DMS 273 (cell line): ENCODE measurements at regions not wholly inside any gene's neighbourhood (a gene's known extent, or its start where the extent isn't known, plus 50 kb on each side); places are given as distances from the start of the nearest gene placed in this dataset.
A peak's percentile ranks its signal among the peaks of the same experiment; 100 is the strongest.
"Not testable (repeated sequence)": the region's sequence is repeated elsewhere in the genome, so short reads cannot be mapped to it uniquely, and the experiment has no call there.

Source experiments
- DNase-seq: peaks from one replicate; lab custom pipeline; 2025; ENCODE audit not compliant: unreplicated experiment; lab: John Stamatoyannopoulos, UW

DNA sequence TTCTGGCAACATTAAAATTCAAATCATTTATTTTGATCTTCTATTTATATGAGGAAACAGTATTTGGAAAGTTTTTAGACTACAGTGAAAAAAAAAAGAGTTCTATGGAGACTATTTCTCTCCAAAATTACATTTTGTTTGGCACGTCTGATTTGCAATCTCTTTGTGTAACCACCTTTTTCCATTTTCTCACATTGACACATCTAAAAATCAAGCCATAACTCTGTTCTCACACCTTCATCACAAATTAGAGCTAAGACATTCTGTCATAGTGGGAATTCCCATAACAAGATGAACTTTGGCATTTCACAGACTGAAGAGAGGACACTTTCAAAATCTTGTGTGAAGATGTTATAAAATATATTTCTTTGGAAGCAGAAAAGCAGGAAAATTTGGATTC is 468.9 kb downstream of the GRIA2 start:
- no peak for DNase-seq

GRCh38 chr4:157687971-157688370 is 467.4 kb downstream of the GRIA2 start:
- no peak for DNase-seq

GRCh38 chr4:157679326-157679725 is 458.8 kb downstream of the GRIA2 start:
- DNase-seq, result not testable (repeated sequence)

- DNase-seq, result no peak
Observed at GRCh38 chr4:157678478-157678877, 457.9 kb downstream of the GRIA2 start.

DNA sequence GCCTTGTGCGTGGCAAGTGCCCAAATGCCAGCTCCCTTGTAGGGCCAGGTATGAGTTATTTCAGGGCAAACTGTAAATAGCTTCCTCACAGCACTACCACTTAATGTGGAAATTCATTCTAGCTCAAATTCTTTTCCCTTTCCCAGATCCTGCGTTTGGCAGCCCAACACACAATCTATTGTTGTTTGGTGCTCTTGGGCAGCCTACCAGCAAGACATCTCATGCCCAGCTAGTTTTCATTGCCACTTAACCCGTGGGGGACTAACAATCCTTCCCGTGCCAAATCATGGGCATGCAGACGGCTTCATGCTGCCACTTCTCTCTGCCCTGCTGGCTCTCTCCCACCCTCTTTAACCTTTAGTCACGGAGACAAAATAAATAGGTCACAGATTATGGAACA is 454.2 kb downstream of the GRIA2 start:
- DNase-seq, result no peak

DNA sequence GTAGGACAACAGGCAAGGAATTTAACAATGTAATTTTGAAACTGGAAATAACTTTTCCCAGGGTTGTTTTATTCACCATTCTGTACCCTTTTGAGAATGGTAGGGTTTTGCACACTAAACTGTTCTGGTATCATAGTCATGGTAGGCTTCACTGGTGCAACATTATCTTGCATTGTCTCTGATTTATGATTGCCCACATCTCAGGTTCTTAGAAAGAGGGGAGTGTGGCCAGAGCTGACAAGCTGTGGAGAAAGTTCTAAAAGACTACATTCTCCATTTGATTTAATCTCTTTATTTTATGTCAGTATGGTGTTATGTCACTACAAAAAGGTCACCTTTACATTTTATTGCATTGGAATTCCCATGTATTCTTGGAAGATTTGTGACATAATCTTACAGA is 447.3 kb downstream of the GRIA2 start:
- no peak for DNase-seq

DNA sequence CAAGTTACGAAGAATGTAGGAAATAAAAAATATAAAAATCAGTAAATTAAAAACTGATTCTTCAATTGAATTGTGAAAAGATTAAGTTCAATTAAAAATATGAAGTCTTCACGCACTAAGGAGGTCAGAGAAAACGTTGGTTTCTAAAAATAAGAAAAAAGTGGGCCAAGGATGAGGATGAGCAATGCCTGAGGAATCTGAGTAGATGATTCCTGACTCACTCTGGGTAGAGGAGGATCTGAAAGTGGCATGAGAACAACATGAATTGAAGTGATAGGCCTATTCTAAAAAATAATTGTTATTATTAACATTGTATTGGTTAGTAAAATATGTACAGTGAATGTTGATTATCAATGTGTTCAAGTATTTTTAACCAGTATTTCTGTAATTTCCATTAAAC is 444.2 kb downstream of the GRIA2 start:
- no peak for DNase-seq

DNA sequence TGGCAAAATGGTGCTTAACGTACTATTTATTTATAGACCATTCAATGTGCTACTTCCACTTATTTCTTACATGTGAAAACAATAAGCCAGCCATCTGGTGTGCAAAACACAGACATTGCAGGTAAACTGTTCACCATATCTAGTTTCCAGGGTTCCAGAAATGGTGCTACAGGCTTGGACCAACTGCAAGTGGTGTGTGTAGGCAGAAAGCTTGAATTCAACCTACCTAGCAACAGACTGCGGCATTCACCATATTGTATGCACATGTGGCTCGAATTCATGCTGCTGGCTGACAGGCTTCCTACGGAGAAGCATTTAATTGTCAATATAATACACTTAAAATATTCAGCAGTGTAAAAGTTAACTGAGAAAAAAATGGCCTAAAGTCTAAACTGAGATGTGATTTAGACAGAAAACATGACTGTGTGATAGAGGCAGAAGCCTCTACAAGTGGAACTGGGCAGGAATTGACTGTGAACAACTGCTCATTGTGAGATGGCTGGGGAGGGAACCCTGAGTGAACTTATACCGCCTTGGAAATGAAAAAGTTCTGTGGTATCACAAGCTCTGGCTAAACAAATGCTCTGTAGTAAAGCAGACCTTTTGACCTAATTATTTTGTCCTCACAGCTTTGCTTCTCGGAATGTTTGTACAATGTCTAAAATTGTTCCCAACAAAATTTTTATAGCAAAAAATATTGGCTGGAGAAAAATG is 434.7 kb downstream of the GRIA2 start:
- peak; percentile 11 for DNase-seq

DNA sequence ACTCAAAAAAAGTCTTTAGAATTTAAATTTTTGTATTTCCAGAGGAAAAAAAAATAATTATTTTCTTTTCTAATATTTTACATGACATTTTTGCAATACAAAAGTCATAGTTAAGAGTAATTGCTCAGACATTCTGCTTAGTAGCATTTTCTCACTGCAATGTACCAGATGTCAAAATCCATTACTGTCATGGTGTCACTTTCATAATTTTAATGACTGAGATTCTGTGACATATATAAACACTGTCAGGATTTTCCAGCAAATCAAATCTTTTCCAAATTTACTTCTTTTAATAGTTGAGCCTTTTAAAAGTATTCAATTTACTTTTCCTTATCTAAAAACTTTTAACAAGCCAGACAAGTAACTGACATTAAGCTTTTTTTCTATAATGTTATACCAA is 422.7 kb downstream of the GRIA2 start:
- no peak for DNase-seq

- no peak for DNase-seq
Observed at GRCh38 chr4:157634057-157634456, 413.5 kb downstream of the GRIA2 start.

DNA sequence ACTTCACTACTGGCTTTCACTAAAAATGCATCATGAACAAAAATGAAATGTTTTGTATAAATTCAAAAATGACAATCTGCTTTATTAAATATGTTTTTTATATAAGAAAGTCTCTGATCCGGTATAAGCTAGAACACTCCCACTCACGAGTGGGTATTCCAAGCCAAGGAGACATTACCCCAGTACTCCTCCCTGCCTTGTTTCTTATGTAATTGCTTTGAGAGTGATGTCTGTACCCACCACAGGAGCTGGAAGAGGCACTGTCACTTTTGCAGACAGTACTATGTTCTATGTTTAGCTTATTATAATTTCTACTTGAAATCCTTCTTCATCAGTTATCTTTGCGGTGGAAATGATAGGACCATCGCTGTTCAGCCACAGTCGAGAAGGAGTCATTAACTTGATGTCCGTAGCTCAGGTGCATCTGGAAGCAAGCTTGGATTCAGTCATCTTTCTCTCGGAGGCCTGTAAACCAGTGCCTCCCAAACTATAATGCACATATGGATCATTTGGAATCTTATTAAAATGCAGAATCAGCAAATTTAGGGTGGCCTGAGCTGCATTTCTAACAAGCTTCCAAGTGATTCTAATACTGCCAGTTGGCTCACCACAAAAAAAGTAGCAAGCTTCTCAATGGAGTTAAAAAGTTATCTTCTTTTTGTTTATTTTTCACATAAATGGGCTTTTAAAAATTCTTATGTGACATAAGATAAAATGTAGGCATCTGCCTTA is 396.4 kb downstream of the GRIA2 start:
- no peak for DNase-seq

- no peak for DNase-seq
Observed at GRCh38 chr4:157607996-157608395, 387.5 kb downstream of the GRIA2 start.

- DNase-seq, result no peak
Observed at GRCh38 chr4:157600583-157600982, 380.1 kb downstream of the GRIA2 start.

DNA sequence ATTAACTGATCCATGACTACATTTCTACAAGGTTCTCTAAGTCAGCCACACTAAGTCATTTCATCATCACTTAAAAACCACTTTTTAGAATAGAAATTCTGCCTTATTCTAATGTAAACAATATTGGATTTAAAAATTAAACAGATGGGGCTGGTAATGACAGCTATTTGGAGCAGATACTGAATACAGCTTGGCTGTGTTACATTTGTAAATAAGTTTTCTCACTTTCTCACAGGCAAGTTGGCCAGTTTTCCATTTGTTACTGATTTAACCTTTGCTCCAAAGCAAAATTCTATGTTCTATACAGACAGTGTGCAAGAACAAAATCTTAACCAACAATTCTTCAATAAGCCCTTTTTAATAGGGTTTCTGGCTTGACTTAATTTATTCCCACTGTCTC is 370.7 kb downstream of the GRIA2 start:
- no peak for DNase-seq

GRCh38 chr4:157590679-157591078 is 370.2 kb downstream of the GRIA2 start:
- DNase-seq, result no peak

- DNase-seq, result no peak
Observed at GRCh38 chr4:157587681-157588423, 367.3 kb downstream of the GRIA2 start.

DNA sequence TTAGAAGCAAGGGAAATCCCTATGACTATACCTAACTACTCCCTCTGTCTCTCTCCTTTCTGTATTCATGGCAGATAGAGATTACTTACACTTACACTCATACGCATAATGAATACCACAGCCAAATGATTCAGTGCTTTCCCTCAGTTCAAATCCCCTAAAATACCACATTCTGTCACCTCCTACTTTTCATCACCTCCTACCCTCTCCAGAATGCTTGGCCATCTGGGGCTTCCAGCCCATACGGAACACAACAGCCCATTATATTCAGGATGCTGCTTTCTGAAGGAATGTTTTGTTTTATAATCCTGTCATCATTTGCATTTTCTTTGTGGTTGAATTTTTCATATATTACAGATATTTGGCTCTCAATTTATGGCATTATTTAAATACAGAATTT is 361.6 kb downstream of the GRIA2 start:
- no peak for DNase-seq

GRCh38 chr4:157576671-157577217 is 356.2 kb downstream of the GRIA2 start:
- no peak for DNase-seq

GRCh38 chr4:157575339-157575738 is 354.8 kb downstream of the GRIA2 start:
- no peak for DNase-seq

GRCh38 chr4:157574606-157575005 is 354.1 kb downstream of the GRIA2 start:
- no peak for DNase-seq

- DNase-seq, result no peak
Observed at GRCh38 chr4:157572951-157573350, 352.4 kb downstream of the GRIA2 start.

DNA sequence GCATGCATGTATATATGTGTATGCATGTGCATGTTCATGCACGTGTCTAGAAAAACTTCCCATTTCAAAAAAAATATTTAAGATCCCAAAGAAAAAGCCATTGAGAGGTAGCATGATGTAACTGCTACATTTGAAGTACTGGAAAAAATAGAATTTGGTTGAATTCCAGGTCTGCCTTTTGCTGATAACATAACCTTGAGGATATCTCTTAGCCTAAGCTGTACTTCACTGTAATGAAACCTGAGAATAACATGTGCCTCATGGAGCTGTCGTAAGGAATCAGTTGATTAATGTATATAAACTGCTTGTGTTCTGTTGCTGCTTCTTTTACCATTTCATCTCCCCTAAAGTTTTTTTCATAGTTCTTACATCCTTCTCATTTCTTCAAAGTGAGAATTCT is 351.8 kb downstream of the GRIA2 start:
- no peak for DNase-seq
